Panc1 (cell line): ENCODE measurements at regions not wholly inside any gene's neighbourhood (a gene's known extent, or its start where the extent isn't known, plus 50 kb on each side); places are given as distances from the start of the nearest gene placed in this dataset.

Experiments
- CTCF ChIP-seq: fragments of 450-650 bp; IDR thresholded peaks from 2 replicates; pipeline ENCODE4 v1.5.1; 2017; ENCODE audit warnings: mild to moderate bottlenecking
- POLR2AphosphoS5 ChIP-seq: IDR thresholded peaks from 2 replicates; pipeline ENCODE4 v1.6.1; 2012; ENCODE audit warnings: mild to moderate bottlenecking, low read depth, low read length, moderate library complexity
- REST ChIP-seq, 2 experiments: IDR thresholded peaks; 2 replicates each; pipeline ENCODE4 v1.6.1; 2011 to 2012; ENCODE audit warnings: low read depth in 2 of 2, control low read depth in 1 of 2, low read length in 1 of 2, mild to moderate bottlenecking in 1 of 2, moderate library complexity in 1 of 2; ENCODE audit not compliant: insufficient read depth in 1 of 2
- SIN3A ChIP-seq: IDR thresholded peaks from 2 replicates; pipeline ENCODE4 v1.6.1; 2012; ENCODE audit warnings: low read depth, mild to moderate bottlenecking, low read length, moderate library complexity, borderline replicate concordance; ENCODE audit not compliant: insufficient read depth

GRCh38 chr14:105980224-105980623 is 453.8 kb downstream of the TMEM121 start:
- TF ChIP-seq POLR2AphosphoS5 (no peak), CTCF (no peak), REST (IDR thresholded peaks at IDR 0.05; ENCODE audit: insufficient read depth in 1 of 2, low read depth in 2 of 2, low read length in 1 of 2) (no peak), SIN3A (no peak)
